ENCODE measurements at regions not wholly inside any gene's neighbourhood (a gene's known extent, or its start where the extent isn't known, plus 50 kb on each side); places are given as distances from the start of the nearest gene placed in this dataset.

GRCh38 chr7:47709451-47709850, 127.5 kb upstream of the TNS3 start:
- no peak for TF ChIP-seq CTCF (IDR thresholded peaks at IDR 0.05)
- TF ChIP-seq POLR2A (IDR thresholded peaks at IDR 0.05): no peak

Data from testis (tissue), 2 donors.